Loucy (cell line): ENCODE measurements at regions not wholly inside any gene's neighbourhood (a gene's known extent, or its start where the extent isn't known, plus 50 kb on each side); places are given as distances from the start of the nearest gene placed in this dataset.

Source experiments
- EZH2phosphoT487 ChIP-seq: fragments of 200-600 bp; IDR thresholded peaks from 2 replicates; pipeline ENCODE4 v1.6.1; 2018; ENCODE audit warnings: antibody characterized with exemption, mild to moderate bottlenecking, moderate library complexity, borderline replicate concordance
- TF ChIP-seq, protein P1 (sequence below): fragments of 200-600 bp; sonication (generic); conservative IDR thresholded peaks from 2 replicates; pipeline ENCODE4 v1.5.1; 2014; ENCODE audit warnings: mild to moderate bottlenecking, antibody characterized with exemption, low read length

DNA sequence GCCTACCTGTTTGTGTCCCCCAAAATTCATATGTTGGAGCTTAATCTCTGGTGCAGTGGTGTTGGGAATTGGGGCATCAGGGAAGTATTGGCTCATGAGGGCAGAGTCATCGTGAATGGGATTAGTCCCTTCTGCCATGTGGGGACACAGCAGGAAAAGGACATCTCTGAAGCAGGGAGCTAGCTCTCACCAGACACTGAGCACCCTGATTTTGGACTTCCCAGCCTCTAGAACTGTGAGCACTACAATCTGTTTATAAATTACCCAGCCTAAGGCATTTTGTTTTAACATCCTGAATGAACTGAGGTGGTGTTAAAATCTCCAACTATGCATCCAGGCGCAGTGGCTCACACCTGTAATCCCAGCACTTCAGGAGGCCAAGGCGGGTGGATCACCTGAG lies 206.0 kb downstream of the SEC14L1 start:
- TF ChIP-seq, protein P1, sequence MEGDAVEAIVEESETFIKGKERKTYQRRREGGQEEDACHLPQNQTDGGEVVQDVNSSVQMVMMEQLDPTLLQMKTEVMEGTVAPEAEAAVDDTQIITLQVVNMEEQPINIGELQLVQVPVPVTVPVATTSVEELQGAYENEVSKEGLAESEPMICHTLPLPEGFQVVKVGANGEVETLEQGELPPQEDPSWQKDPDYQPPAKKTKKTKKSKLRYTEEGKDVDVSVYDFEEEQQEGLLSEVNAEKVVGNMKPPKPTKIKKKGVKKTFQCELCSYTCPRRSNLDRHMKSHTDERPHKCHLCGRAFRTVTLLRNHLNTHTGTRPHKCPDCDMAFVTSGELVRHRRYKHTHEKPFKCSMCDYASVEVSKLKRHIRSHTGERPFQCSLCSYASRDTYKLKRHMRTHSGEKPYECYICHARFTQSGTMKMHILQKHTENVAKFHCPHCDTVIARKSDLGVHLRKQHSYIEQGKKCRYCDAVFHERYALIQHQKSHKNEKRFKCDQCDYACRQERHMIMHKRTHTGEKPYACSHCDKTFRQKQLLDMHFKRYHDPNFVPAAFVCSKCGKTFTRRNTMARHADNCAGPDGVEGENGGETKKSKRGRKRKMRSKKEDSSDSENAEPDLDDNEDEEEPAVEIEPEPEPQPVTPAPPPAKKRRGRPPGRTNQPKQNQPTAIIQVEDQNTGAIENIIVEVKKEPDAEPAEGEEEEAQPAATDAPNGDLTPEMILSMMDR, result no peak
- no peak for TF ChIP-seq EZH2phosphoT487
